ENCODE measurements at regions not wholly inside any gene's neighbourhood (a gene's known extent, or its start where the extent isn't known, plus 50 kb on each side); places are given as distances from the start of the nearest gene placed in this dataset.
"Not testable (repeated sequence)": the region's sequence is repeated elsewhere in the genome, so short reads cannot be mapped to it uniquely, and the experiment has no call there.

- DNase-seq: no peak
These were observed 174.9 kb upstream of the RPH3A start for GRCh38 chr12:112616469-112617152.

GRCh38 chr12:112617153-112617505 lies 174.4 kb upstream of the RPH3A start:
- no peak for DNase-seq

- no peak for DNase-seq
These were observed 163.7 kb upstream of the RPH3A start for GRCh38 chr12:112627851-112628250.

- not testable (repeated sequence) for DNase-seq
These were observed 159.6 kb upstream of the RPH3A start for GRCh38 chr12:112631974-112632373.

GRCh38 chr12:112635036-112635435 lies 156.5 kb upstream of the RPH3A start:
- DNase-seq: no peak

GRCh38 chr12:112638420-112638819 lies 153.1 kb upstream of the RPH3A start:
- DNase-seq: no peak

- no peak for DNase-seq
These were observed 146.0 kb upstream of the RPH3A start for GRCh38 chr12:112645586-112645985.

- no peak for DNase-seq
These were observed 135.4 kb upstream of the RPH3A start for GRCh38 chr12:112656141-112656540.

GRCh38 chr12:112664569-112664968 lies 127.0 kb upstream of the RPH3A start:
- DNase-seq: no peak

GRCh38 chr12:112665958-112666357 lies 125.6 kb upstream of the RPH3A start:
- peak; percentile 2 for DNase-seq

GRCh38 chr12:112671564-112671963 lies 120.0 kb upstream of the RPH3A start:
- DNase-seq: no peak

- DNase-seq: no peak
These were observed 117.0 kb upstream of the RPH3A start for GRCh38 chr12:112674539-112674938.

- DNase-seq: no peak
These were observed 115.0 kb upstream of the RPH3A start for GRCh38 chr12:112676507-112676906.

GRCh38 chr12:112677050-112677765 lies 114.3 kb upstream of the RPH3A start:
- DNase-seq: no peak

GRCh38 chr12:112680993-112681392 lies 110.6 kb upstream of the RPH3A start:
- no peak for DNase-seq

GRCh38 chr12:112682586-112682985 lies 109.0 kb upstream of the RPH3A start:
- DNase-seq: no peak

- no peak for DNase-seq
These were observed 106.8 kb upstream of the RPH3A start for GRCh38 chr12:112684742-112685141.

GRCh38 chr12:112685321-112685720 lies 106.2 kb upstream of the RPH3A start:
- DNase-seq: no peak

- DNase-seq: no peak
These were observed 105.2 kb upstream of the RPH3A start for GRCh38 chr12:112686373-112686772.

GRCh38 chr12:112694065-112694464 lies 97.5 kb upstream of the RPH3A start:
- no peak for DNase-seq

GRCh38 chr12:112697441-112697840 lies 94.1 kb upstream of the RPH3A start:
- not testable (repeated sequence) for DNase-seq

GRCh38 chr12:112705037-112705632 lies 86.4 kb upstream of the RPH3A start:
- DNase-seq: no peak

GRCh38 chr12:112710414-112710813 lies 81.1 kb upstream of the RPH3A start:
- no peak for DNase-seq

GRCh38 chr12:112711026-112711425 lies 80.5 kb upstream of the RPH3A start:
- DNase-seq: no peak
